ENCODE measurements at regions not wholly inside any gene's neighbourhood (a gene's known extent, or its start where the extent isn't known, plus 50 kb on each side); places are given as distances from the start of the nearest gene placed in this dataset.

DNA sequence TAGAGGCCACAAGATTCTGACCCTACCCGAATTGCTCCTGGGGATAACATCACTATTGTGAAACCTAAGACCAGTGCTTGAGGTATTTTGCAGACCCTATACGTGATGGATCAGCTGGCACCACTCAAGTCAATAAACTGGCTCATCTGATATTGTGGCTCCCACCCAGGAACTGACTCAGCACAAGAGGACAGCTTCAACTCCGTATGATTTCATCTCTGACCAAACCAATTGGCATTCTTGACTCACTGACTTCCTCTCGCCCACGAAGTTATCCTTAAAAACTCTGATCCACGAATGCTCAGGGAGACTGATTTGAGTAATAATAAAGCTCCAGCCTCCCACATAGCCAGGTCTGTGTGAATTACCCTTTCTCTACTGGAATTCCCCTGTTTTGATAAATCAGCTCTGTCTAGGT lies 1036.1 kb upstream of the TMEM132C start:
- no peak for DNase-seq

DNA sequence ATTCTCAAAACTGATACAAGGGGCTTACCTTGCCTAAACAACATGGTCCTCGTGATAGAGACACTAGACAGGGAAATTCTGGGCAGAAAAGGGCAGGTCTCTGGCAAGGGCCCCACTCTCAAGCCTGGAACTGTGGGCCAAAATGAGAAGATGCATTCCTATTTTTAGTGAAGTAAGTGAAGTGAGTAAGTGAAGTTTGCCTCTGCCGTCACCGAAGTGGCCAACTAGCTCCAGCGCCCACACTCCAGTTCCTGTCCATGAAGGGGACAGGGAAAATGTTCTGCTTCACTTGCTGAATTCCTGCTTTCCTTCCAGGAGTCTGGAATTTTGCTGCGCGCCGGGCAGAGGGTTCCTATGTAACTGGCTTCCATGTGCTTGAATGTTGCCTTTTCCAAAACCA lies 1035.6 kb upstream of the TMEM132C start:
- no peak for DNase-seq

DNA sequence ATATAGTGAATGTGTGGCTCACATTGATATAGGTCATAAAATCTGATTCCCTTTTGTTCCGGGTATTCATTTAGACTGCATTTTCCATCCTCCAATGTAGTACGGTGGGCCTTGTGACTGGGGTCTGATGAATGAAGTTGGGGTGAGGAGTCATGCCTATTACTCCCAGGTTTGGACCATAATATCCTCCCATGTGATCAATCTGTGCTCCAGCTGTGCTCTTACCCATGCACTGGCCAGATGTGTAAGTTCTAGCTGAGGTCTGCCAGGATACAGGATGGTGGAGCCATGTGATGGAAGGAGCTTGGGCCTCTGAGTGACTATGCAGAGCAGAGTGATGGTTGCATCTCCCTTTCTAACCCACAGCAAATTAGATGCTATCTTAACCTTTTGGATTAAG lies 1034.0 kb upstream of the TMEM132C start:
- no peak for DNase-seq

DNA sequence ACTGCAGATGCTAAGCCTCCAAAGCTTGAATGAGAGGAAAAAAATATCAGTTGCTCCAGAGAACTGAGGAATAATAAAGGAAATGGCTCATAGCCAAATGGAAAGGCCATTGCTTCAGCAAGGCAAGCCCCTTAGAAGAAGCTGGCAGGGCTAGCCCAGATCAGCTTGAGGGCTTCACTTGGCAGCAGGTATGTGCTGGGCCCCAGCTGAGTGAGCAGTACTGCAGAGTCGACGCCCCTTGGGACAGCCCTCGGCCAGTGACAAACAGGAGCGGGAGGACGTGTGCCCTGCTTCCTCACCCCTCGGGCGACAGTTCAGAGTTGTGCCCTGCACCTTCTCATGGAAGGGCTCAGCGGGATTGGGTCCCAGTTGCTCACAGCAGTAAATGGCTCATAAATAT lies 1031.2 kb upstream of the TMEM132C start:
- DNase-seq: no peak

DNA sequence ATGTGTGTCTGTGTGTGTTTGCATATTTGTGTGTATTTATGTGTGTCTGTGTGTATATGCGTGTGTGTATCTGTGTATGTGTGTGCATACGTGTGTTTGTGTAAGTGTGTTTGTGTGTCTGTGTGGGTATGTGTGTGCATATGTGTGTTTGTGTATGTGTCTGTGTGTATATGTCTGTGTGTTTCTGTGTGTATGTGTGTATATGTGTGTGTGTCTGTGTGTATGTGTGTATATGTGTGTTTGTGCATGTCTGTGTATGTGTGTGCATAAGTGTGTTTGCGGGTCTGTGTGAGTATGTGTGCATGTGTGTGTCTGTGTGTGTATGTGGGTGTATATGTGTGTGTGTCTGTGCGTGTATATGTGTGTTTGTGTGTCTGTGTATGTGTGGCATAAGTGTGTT lies 1030.5 kb upstream of the TMEM132C start:
- DNase-seq: no peak

DNA sequence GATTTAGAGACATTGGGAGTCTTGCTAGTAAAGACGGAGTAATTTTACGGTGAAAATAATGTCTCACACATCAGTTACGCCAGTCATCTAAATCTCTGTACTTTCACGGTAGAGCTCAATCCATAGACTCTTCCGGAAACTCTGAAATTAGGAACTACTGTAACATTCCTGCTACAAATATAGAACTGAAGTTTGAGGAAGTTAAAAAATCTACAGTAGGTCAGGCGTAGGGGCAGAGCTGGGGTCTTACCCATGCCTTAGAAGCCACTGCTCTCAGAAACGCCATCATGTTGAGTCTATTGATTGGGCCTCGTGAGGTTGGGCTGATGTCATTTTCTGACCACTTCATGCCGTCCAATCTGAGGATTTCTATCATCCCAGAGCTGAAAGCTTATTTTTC lies 1029.8 kb upstream of the TMEM132C start:
- no peak for DNase-seq

DNA sequence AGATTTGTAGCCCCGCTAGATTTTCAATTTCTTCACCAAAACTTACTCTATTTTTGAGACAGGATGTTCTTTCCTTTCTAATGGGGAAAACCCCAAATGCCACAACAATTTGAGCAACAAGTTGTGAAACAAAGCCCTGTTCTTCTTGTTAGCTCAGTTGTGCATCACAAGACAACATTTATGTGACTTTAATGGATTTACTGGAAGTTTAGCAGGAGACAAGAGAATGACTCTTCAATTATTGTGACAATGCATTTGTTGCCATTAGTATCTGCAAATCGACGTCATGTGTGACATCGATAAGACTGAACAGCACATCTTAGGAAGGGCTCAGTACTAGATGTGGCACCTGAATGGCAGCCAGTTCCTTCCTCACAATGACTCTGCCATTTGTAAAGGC lies 1028.9 kb upstream of the TMEM132C start:
- DNase-seq: no peak

DNA sequence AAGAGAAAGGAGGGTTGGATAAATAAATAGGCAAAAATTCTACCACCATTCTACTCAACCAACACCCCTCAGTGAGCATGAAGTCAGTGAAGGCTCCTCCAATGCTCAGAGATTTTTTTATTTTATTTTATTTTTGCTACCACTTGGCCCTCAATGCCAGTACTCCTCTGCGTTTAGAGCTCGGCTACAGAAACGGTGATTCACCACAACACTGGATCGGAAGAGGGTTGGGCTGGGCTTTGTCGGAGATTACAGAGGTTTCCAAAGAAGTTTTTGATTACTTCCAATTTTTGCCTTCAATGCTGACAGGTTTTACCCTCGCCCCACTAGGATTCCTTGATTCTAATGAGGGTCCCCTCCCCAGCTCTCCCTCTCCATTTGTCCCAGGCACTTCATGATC lies 1027.2 kb upstream of the TMEM132C start:
- no peak for DNase-seq

DNA sequence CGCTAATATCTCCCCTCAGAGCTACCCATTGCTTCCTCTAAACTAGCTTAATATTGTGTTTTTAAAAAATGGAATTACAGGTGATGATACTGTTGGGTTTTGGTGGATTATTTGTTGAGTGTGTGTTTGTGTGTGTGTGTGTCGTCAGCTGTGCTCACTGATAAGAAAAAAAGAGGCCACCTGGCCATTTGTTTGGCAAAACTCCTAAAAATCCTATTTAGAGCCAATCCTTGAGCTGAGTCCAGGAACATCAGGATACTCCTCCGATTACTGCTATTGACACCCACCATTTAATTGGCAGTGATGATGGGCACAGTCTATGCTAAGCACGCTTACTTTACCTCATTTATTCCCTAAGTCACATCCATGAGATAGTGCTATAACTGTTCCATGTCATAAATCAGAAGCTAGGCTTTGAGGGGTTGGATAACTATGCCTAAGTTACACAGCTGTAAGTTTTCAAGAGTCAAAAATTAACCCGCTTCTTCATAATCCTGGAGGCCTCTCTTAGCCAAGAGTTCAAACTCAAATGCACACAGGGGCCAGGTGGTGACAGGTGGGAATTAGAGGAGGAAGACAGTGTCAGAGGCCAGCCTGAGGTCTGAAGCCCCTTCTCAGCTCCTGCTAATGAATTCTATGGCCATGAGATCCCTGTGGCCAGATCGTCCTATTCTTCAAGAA lies 1026.6 kb upstream of the TMEM132C start:
- peak; percentile 43 for DNase-seq

DNA sequence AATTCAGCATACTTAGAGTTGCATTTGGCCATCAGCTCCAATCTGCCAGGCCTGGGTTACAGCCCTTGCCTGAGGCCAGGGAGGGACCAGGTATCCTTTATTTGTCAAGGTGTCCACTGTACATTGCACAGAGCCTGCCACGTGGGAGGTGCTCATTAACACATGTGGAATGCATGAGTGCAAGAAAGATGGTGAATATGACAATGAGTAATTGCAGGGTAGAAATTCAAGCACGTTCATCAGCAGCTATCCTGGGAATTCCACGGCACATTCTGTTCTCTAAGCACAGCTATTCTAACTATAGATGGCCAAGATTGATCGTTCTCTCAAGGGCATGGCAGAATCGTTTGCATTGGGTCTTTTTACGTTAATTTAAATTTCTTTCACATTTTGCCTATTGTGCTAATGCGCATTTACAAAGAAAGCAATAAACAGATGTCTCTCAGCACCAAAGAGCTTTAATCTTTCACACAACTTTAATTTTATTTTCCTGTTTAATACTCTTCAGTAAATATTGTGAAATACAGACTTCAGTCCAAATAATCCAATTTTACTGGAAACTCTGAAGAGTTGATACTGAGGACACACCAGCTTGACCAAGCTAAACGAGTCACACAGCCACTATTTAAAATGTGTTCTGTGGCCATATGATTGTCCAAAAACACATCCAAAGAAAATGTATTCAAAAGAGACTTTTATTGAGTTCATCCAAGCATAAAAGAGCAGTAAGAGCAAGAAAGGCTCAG lies 1025.7 kb upstream of the TMEM132C start:
- no peak for DNase-seq

DNA sequence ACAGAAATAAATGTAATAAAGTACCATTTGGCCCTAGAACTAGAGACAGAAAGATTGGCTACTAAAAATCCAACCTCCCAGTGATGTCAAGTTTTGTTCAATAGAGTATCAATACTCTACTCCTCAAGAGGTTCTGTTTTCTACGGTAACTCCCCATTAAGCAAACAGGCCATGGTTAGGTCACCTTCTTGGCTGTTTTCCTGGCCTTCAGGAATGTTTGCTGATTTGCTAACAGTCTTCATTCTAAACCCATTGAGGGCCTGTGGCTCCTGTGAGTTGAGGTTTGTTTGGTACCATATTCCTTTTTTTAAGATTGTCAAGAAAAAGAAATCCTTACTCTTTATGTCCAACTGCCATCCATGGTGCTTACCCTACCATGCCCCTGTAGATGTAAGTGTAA lies 1022.0 kb upstream of the TMEM132C start:
- DNase-seq: no peak

DNA sequence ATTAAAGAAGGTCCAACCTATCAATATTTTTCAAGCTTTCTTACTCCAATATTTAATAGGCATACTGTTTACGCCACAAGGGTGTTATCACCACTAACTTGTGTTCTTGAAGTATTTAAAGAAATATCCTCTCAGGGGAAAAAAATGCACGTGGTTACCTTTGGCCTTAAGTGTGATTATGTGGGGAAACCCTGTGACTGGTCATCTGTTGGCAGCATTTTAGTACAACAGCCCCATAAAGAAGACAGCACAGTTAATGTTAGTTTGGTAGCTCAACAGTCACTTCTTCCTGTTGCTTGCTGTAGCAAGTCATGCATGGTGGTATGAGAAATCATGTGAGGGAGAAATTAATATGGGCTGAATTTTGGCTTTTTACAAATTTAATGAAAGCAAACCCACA lies 1021.5 kb upstream of the TMEM132C start:
- no peak for DNase-seq

DNA sequence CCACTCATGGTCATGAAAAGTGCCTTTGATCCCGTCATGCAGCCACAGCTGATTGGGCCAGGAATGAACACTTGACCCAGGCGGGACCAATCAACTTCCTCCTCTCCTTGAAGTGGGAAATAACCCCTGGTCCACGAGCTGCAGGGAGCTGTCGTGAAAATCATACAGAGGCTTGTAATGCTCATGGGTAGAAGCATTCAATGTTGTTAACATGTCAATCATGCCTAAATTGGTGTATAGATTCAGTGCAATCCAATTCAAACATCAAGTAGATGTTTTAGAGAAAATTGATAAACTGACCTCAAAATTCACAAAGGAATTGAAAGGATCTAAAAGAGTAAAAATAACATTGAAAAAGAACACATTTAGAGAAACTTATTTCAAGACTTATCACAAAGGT lies 1019.0 kb upstream of the TMEM132C start:
- DNase-seq: no peak

DNA sequence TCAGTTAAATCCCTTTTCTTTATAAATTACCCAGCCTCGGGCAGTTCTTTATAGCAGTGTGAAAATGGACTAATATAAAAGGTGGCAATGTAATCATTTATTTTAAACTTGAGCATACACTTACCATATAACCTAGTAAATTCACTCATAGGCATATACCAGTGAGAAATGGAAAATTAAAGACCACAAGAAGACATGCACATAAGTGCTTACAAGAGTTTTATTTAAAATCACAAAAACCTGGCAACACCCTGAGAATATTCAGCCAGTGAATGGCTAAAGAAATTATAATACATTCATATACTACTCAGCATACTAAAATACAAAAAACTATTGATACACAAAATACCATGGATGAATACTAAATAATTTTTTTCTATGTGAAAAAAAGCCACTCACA lies 1017.5 kb upstream of the TMEM132C start:
- no peak for DNase-seq

DNA sequence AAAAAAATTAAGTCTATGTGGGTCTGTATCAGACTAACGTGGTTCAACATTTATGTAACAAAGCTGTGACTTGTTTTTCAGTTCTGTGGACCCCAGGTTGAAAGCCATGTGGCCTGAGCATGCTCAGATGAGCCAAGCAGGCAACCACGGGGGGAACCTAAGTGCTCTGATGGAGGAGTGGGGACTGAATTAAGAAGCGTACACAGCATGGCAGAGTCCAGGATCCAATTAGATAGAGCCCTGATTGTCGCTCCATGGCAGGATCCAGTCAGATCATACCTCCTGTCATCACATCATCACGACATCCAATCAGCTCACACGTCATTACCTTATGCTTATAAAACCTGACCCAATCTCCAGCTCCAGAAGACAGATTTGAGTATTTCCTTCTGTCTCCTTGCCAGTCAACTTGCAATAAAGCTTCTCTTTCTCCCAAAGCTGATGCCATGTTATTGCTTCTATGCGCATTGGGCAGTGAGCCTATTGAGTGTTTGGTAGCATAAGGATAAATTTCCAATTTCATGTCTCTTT lies 1013.1 kb upstream of the TMEM132C start:
- no peak for DNase-seq

DNA sequence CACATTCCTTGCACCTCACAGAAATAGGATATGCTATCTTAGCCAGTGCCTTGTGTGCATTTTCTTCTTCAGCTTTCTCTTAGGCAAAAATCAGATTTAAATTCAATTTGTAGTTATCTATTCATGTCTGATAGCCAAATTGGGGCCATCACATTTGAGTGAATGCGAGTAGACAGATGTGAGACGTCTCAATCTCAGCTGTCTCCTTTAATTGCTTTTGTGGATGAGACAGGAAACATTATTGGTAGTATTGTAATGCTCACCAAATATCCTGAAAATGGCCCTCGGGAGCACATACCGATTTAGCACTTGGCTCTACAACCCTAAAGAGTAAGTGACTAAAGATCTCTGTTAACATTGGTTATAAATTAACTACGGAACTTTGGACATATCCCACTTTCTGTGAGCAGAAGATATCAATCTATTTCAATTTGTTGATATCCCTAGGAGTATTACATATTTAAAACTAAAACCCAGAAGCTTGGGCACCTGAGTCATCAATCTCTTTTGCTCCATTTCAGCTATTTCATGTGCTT lies 1012.5 kb upstream of the TMEM132C start:
- DNase-seq: no peak

DNA sequence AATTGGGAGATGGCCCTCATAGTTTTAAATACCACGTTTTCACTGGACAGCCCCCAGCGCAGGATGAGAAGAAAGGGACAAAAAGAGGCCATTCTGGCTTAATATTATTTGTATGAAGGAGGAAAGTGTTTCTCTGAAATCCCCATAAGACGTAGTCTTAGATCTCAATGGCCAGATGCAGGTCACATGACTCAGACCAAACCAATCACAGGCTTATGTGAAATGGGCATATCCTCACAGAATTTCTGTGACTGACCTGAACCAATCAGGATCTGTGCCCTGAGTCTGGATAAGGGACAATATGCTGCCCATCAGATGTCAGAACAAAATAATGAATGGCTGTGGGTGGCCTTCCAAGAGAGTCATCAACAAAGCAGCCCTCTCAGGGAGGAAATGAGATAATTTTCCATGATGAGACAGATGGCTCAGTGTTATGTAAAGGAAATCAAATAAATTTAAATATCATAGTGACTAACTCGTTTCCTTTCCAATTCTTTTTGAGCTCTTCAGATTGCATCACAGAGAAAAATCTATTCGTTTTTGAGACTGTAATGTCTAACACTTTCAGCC lies 1009.5 kb upstream of the TMEM132C start:
- DNase-seq: no peak

DNA sequence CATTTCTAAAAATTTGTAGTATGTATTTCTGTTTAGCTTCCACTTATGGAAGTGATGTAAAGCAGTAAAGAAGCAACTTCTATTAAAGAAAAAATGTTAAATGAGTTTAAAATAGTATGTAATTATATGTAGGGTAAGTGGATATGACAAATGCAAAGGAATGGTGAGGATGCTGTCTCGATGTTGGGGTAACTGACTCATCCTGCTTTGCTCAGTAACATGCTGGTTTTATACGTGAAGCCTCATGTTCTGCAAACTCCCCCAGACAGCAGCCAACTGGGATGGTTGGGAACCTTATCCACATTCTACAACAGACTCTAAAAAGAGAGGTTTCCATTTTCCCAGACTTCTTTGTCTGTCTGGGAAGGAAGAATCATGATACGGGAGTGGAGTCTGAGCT lies 1006.4 kb upstream of the TMEM132C start:
- DNase-seq: no peak

DNA sequence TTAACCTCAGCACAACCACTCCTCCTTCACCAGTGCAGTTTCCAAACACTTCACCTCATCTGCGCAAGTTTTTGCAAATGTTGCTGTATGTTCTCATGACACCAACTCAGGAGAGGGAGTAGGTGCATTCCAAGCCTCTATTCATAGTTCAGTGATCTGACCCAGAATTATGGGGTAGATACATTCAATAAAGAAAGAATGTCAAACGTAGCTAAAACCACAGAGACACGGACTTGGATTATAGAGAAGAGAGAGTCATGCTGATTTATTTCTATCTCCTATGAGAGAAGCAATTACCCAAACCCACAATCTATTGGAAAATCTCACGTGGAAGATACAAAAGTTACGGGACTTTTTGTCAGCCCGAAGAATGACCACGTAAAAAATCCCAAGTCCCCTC lies 1006.0 kb upstream of the TMEM132C start:
- no peak for DNase-seq

DNA sequence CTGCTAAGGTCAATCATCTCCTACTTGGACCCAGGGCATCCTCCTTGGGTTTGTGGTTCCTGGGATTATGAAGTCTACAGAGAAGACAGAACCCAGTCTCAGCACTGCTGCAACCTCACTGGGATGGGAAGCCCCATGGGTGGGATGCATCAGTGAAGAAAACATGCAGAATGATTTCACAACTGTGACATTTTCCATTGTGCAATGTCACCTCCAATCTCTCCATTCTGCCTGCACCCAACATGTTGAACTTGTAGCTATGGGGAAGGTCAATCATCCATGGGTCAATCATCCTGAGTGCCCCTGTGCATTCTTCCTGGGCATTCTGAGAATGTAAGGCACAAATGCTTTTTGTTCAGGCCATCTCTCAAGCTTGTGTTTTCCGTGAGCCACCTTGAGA lies 1004.4 kb upstream of the TMEM132C start:
- DNase-seq: no peak

DNA sequence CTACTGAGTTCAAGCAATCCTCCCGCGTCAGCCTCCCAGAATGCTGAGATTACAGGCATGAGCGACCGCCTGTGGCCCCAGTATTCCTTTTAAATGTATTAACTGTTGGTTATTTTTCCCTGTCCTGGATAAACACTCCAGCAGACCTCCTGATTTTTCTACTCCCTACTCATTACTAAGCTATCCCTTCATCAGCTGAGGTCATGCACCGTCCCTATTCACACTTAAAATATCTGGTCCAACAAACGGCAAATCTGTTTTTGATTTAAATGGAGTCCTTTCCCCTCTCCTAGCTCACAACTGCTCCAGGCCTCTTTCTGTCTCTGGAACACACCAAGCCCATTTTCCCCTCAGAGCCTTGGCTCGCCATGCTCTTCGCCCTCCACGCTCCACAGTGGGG lies 1003.3 kb upstream of the TMEM132C start:
- no peak for DNase-seq

DNA sequence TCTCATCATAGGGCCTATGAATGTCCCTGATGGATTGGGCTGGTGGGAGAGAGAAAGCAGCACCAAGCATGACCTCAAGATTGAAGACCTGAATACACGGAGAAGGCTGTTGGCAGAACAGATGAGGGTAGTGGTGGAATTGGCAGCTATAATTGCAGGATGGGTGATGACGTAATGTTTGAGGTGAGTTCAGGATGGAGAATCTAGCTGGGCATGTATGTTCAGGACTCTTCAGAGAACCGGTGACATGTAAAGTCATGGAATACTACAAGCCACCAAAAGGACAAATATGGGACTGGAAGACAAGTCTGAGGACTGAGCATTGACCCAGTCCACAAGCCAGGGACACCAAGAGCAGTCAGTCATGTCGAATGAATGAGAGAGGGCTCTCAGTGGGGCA lies 999.8 kb upstream of the TMEM132C start:
- DNase-seq: no peak

DNA sequence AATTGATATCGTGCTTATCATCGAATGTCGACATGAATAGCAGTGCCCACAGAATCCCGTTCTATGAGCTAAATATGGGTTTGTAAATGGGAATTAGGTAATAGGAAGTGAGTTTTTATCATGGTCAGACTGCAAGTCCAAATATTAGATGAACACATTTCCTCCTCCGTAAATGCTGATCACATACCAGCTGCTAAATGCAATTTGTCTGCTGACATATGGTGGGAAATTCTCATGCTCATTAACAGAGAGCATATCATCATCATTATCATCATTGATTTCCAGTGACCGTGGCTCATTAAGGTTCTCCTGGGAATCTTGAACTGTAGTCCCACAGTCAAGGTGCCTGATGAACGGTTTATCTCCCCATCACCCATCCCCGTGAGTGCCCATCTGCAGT lies 998.8 kb upstream of the TMEM132C start:
- DNase-seq: no peak

All from NCI-H1092 treated with DMSO at 0.1 percent for 48 hours (cell line).